ENCODE measurements at regions not wholly inside any gene's neighbourhood (a gene's known extent, or its start where the extent isn't known, plus 50 kb on each side); places are given as distances from the start of the nearest gene placed in this dataset.

DNA sequence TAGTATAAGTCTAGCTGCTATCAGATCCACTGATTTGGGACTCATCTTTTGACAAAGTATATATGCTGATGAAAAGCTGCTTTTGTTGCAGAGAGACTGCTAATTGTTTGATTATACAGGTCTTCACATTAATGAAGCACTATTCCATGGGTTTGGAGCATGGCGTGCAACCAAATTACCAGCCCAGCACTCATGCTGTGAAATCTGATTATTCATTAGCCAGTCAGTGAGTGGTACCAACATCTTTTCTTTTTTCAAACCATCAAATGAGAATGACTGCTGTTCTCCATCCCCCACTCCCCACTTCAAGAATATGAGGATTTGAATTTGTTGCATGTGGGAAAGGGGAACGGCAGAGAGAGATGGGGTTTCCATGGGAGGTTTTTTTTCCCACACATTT lies 91.3 kb downstream of the ID4 start:
- TF ChIP-seq, protein P1, sequence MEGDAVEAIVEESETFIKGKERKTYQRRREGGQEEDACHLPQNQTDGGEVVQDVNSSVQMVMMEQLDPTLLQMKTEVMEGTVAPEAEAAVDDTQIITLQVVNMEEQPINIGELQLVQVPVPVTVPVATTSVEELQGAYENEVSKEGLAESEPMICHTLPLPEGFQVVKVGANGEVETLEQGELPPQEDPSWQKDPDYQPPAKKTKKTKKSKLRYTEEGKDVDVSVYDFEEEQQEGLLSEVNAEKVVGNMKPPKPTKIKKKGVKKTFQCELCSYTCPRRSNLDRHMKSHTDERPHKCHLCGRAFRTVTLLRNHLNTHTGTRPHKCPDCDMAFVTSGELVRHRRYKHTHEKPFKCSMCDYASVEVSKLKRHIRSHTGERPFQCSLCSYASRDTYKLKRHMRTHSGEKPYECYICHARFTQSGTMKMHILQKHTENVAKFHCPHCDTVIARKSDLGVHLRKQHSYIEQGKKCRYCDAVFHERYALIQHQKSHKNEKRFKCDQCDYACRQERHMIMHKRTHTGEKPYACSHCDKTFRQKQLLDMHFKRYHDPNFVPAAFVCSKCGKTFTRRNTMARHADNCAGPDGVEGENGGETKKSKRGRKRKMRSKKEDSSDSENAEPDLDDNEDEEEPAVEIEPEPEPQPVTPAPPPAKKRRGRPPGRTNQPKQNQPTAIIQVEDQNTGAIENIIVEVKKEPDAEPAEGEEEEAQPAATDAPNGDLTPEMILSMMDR (IDR thresholded peaks at IDR 0.05) = no peak
- TF ChIP-seq EP300 (IDR thresholded peaks at IDR 0.05) (no peak), POLR2AphosphoS5 (IDR thresholded peaks at IDR 0.05) (no peak), POLR2A (IDR thresholded peaks at IDR 0.05) (no peak)

Data from suprapubic skin (tissue), 4 donors.